GM13976 (cell line): ENCODE measurements at regions not wholly inside any gene's neighbourhood (a gene's known extent, or its start where the extent isn't known, plus 50 kb on each side); places are given as distances from the start of the nearest gene placed in this dataset.
"Not testable (repeated sequence)": the region's sequence is repeated elsewhere in the genome, so short reads cannot be mapped to it uniquely, and the experiment has no call there.

Source experiments
- DNase-seq: peaks from one replicate; pipeline ENCODE4 v3.0.0; 2012; ENCODE audit warnings: low spot score
- in situ Hi-C: fragments of 300-500 bp; cut with MboI; formaldehyde crosslinking; loops from one replicate; pipeline ENCODE4 v1.12.0; 2022; ENCODE audit warnings: low sequenced_read_pairs, mixed read lengths, inconsistent platforms; ENCODE audit not compliant: unreplicated experiment
- TF ChIP-seq, protein P1 (sequence below): IDR thresholded peaks from 2 replicates; pipeline ENCODE4 v1.5.1; 2012; ENCODE audit warnings: borderline replicate concordance, mild to moderate bottlenecking; ENCODE audit not compliant: insufficient read depth; ENCODE audit errors: extremely low read depth, missing control alignments, control extremely low read depth

DNA sequence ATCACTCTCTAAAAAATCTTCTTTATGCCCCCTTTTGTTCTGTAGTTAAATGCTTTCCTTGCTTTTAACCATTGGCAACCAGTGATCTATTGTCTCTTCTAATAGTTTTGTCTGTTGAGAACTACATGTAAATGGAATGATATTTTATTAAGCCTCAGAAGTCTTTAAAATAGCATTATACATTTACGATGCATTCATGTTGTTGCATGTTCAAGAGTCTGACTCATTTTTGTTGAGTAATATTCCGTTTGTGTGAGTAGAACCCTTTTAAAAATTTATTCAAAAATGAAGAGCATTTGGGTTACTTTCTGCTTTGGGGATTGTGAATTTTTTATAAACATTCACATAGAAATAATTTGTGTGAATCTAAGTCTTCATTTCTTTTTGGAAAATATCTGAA, 1352.9 kb downstream of the NCAM2 start:
- DNase-seq: no peak
- TF ChIP-seq, protein P1, sequence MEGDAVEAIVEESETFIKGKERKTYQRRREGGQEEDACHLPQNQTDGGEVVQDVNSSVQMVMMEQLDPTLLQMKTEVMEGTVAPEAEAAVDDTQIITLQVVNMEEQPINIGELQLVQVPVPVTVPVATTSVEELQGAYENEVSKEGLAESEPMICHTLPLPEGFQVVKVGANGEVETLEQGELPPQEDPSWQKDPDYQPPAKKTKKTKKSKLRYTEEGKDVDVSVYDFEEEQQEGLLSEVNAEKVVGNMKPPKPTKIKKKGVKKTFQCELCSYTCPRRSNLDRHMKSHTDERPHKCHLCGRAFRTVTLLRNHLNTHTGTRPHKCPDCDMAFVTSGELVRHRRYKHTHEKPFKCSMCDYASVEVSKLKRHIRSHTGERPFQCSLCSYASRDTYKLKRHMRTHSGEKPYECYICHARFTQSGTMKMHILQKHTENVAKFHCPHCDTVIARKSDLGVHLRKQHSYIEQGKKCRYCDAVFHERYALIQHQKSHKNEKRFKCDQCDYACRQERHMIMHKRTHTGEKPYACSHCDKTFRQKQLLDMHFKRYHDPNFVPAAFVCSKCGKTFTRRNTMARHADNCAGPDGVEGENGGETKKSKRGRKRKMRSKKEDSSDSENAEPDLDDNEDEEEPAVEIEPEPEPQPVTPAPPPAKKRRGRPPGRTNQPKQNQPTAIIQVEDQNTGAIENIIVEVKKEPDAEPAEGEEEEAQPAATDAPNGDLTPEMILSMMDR: no peak
- in situ Hi-C loops: no loop called here

DNA sequence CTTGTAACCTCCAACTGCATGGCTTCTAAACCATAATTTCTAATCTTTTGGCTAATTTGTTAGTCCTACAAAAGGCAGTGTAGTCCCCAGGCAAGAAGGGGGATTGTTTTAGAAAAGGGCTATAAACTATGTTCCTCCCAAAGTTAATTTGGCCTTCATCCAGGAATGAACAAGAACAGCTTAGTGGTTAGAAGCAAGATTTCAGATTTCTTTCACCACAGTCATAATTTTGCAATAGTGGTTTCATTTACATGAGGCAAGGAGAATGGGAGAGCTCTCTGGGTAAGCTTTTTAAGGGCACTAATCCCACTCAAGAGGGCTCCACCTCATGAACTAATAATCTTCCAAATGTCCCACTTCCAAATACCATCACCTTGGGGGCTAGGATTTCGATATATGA, 1353.9 kb downstream of the NCAM2 start:
- DNase-seq: no peak
- TF ChIP-seq, protein P1: no peak
- in situ Hi-C loops: no loop called here

DNA sequence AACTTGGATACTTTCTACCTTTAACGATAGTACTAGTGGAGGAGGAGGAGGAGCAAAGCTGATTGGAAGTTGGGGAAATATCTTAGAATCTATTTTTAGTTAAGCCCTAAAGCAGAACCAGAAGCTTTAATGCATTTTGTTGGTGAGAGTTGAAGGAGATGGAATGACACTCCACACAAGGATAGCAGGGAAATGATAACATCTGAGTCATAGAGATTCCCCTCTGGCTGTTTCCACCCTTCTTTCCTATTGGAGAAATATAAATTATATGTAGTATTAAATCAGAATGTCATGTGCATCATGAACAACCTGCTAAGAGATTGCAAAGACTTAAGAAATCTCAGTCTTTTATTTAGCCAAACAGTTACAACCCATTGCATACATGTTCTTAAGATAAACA, 1357.7 kb downstream of the NCAM2 start:
- DNase-seq: no peak
- TF ChIP-seq, protein P1: no peak
- in situ Hi-C loops: no loop called here

DNA sequence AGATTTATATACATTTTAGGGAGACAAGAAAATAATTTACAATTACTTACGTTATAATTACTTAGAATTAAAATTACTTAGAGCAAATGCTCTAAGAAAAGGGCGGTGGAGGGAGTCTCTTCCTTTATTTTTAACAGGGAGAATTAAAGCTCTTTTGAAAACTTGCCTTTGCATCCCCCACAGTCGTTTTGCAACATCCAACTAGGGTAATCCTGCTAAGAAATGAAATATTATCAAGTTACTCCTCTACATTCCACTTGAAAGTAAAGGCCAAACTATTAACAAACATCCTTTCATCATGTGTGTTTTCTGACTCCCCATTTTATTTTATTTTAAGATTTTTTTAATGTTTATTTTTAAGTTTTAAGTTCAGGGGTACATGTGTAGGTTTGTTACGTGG, 1358.5 kb downstream of the NCAM2 start:
- in situ Hi-C loops: no loop called here
- TF ChIP-seq, protein P1: no peak
- no peak for DNase-seq

DNA sequence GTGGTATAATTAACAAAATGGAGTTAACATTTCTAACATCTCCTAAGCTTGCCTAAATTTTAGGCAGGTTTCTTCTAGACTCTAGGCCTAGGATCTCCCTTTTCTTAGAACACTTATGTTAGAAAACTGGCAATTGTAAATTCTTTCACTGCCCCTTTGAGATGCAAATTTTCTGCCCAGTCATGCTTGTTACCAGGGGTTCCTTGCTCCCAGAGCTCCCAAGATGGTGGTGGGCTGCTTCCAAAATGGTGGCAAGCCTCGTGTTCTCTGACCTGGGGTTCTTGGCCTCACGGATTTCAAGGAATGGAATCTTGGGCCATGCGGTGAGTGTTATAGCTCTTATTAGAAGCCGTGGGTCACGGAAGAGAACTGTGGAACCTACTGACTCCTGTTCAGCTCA, 1361.4 kb downstream of the NCAM2 start:
- in situ Hi-C loops, DNase-seq: not testable (repeated sequence)

DNA sequence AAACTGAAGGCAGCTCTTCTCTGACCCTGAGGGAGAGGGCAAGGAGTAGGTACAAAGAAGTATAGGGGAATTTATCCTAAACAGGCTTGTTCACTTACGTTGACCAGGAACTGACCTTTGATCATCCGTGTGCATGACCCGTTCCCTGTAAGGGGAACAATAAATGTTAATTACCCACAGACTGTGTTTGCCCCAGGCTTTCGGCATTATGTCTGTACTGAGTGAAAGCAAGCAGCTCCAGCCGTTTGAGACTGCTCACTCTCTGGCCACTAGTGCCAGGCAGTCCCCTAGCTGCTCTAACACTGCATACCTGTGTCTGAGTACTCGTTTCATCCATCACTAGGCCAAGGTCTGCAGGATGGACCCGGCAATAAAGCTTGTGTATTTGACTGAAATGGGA, 1365.3 kb downstream of the NCAM2 start:
- in situ Hi-C loops: no loop called here
- TF ChIP-seq, protein P1: no peak
- DNase-seq: no peak

DNA sequence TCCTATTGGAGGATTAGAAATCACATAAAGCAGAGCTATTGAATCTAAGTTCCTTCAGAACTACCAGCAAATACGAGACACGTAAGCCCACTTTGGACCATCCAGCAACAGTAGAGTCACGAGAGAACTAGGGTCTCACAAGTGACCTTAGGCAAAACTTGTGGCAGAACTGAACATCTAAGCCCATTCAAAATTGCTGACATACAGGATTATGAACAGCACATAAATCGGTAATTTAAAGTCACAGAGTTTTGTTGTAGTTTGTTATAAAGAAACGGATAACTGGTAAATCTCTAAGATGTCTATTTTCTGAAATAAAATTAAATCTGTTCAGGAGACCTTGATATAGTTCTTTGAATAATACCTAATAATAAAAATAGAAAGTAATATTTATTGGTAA, 1366.0 kb downstream of the NCAM2 start:
- DNase-seq: no peak
- TF ChIP-seq, protein P1: no peak
- in situ Hi-C loops: no loop called here
